CD4-positive, alpha-beta T cell treated with Interleukin-4 for 1 hour (primary cell): ENCODE measurements at regions not wholly inside any gene's neighbourhood (a gene's known extent, or its start where the extent isn't known, plus 50 kb on each side); places are given as distances from the start of the nearest gene placed in this dataset.

ENCODE experiments used
- DNase-seq, 2 donors: peaks; one replicate each; pipeline ENCODE4 v3.0.0-alpha.2; 2020 to 2022

DNA sequence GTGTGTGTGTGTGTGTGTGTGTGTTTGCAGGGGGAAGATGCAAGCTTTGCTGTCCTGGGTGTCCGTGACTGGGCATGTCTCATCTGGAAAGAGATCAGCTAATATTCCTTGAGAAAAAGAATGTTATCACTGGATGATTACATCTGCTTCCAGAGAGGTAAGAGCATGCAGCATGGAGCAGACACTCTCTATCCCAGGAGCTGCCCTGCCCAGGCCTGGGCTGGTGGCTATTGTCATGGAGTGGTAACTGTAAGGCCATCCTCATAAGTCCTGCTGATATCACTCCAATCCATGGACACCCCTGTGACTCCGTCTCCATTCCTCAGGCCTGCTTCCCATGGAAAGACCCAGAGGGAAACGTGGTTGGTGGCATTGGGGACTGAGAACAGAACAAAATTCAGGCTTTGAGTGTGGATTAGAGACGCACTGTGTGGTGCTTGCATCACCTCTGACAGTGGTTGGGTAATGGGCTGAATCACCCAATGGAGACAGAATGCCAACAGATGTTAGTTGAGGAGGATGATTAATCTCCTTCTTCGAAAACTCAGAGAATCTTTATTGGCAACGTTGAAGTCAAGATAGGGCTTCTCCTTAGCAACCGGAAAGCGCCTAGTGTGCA lies 52.0 kb upstream of the KCNIP1 start:
- DNase-seq, result peak in 1 of 2 donors; percentile 58

DNA sequence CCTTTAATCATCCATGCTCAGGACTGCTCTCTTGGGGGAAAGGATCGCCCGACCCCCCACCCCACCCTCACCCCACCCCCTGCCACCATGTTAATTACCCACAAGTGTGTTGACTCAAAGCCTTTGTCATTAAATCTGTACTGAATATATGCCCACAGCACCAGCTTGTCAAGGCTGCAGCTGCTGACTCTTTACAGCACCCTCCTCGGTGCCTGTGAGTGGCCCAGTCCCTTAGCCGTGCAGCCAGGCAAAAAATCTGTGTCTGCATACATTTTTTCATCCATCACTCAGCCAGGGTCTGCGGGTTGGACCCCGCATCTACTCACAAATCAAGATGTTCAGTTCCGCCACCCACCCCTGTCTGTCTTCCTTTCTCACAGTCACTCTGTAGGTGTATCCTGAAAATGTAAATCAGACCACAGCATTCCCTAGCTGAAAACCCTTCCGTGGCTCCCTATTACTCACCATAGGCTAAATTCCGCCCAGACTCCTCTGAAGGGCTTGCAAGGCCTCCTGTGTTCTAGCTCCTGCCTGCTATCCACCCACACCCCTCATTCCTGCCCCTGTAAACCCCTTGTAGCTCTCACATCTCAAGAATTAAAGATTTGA lies 53.7 kb upstream of the KCNIP1 start:
- no peak for DNase-seq

DNA sequence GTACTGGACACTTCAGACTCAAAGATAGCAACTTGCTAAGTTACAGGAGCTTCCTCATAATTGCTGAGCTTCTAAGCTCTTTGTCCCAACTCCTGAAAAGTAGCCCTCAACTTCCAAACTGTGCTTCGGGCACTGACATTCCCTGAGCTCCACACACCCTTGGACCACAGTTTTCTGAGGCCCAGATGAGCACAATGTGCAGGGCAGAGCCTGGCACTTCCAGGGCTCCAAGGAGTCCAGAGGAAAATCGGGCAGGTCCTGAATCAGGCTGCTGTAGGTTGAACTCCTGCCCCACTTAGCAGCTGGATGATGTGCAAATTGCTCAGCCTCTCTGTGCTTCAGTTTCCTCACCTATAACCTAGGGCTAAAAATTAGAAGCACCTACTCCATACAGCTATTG lies 54.6 kb upstream of the KCNIP1 start:
- DNase-seq, result no peak

DNA sequence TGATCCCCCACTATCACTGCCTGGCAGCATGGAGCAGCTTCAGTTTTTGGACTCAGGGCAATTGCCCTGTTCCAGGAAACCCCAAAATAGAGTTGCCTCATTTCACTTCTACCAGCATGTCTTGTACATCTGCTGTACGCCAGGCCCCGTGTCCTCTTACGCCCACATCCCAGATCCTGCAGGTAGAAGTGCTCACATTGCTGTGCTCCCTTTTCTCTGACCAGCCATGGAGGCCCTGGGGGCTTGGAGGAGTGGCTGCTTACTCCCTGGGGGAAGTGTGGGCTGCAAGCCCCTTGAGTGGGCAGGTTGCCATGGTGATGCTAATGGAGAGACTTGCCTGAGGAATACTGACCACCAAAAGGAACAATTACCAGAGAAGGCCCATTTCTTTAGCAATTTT lies 55.6 kb upstream of the KCNIP1 start:
- DNase-seq, result no peak

DNA sequence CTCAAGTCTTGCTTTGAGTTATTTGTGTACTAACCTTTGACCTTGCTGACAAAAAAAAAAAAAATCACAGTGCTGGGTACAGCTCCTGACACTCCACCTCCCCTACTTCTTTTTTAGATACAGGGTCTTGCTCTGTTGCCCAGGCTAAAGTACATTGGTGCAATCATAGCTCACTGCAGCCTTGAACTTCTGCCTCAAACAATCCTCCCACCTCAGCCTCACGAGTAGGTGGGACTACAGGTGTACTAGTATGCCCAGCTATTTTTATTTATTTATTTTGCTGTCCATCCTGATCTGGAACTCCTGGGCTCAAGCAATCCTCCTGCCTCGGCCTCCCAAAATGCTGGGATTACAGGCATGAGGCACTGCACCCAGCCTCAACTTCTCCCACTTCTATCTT lies 57.2 kb upstream of the KCNMB1 start:
- no peak for DNase-seq

DNA sequence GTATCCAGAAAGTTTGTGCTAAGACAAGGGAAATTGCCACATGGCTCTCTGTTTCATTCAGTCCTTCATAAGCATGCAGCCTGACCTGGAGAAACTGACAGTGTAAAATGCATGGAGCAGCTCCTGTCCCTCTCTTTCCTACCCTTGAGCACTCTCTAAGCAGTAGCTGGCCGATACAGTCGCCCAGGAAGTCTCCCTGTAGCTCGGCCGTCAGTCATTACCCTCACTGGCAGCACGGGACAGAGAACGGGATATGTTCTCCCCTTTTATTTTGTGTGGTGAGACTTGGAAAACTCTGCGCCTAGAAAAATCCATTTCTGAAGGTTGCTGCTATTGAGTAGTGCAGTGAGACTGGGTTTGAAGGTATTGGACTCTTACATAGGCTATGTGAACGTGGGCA lies 56.8 kb upstream of the KCNMB1 start:
- DNase-seq, result no peak

DNA sequence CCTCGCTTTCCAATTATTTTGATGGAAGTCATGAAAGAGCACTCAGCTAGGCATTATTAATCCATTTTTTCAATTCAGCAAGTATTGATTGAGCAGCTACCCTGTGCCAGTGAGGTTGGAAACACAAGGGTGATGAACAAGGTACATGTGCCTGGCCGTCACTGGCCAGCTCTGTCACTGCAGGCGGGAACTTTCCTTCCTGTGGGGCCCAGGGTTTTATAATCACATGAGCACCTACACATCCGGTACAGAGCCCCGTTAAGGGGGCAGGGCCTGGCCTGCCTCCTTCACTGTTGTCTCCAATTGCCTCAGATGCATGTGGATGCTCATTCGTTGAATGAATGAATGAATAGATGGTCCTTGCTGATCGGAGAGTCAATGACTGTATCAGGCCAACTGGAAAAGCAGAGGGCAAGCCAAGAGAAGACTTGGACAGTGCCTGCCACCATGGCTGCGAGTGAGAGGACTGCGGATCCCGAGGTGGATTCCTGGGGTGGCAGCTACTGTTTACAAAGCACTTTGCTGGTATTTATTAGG lies 55.9 kb upstream of the KCNMB1 start:
- no peak for DNase-seq

DNA sequence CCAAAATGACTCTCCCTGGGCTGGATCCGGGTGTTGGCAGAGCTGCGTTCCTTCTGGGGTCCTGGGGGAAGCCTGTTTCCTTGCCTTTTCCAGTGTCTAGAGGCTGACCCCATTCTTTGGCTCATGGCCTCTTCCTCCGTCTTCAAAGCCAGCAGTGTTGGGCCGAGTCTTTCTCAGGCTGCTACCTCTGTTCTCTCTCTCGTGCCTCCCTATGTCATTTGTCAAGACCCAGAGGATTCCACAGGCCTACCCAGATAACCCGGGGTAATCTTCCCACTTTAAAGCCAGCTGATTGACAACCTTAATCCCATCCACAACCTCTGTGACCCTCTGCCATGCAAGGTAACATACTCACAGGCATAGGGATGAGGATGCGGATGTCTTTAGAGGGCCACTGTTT lies 55.0 kb upstream of the KCNMB1 start:
- DNase-seq, result no peak

DNA sequence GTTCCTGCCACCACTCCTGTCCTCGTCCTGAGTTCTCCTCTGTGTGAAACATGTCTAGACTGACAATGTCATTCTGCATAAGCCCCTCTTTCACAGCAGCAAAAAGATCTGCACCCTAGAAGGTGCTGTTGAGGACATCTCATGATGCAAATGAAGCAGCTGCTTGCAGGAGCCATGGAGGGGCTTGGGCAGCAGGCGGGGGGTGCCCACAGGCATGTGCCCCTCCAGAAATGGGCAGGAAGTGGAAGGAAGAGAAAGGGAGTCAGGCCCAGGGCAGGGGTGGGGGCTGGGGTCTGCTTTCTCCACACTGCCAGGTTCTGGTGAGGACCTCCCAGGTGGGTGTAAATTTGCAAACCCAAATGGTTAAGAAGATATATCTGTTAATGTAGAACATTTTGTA lies 54.5 kb upstream of the KCNMB1 start:
- no peak for DNase-seq

DNA sequence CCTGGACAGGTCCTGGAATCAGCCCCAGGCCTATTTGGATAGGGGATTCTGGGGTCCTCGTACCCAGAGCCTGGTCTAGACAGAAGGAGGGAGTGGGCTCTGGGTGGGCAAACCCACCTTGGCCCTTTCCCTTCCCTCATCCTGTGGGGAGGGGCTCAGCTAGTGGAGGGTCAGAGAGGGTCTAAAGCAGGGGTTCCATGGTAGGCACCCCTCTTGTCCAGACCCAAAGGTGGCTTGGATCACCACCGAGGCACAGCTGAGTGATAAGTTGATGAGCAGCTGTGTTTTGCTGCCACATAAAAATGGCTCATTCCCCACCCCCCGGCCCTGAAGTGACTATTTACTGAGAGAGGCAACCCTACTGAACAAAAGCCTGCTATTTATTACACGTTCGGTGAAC lies 53.8 kb upstream of the KCNMB1 start:
- DNase-seq, result no peak

DNA sequence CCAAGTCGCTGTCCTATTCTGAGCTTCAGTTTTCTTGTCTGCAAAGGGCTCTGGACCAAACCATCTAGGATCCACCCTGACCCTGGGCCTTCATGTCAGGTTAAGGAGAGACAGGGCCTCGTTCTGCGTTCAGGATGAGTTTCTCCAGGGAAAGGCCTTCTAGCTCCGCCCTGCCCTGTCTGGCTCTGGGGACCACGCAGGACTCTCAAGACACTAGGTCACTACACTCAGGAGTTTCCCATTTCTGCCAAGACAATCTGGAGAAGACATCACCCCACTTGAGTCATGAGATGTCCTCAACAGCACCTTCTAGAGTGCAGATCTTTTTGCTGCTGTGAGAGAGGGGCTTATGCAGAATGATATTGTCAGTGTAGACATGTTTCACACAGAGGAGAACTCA lies 53.2 kb upstream of the KCNMB1 start:
- DNase-seq, result no peak

DNA sequence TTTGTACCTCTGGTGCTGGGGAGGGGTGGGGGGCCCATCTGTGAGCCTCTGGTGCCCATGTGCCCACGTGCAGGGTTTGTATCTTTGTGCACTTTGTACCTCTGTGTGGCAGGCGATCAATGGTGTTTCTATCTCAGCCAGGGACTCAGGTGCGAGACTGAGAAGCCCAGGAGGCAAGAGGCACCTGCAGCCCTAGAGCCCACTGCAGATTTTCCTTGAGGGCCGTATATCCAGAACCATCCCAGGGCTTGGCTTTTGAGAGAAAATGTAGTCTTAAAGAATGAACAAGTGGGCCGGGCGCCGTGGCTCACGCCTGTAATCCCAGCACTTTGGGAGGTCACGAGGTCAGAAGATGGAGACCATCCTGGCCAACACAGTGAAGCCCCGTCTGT lies 52.2 kb upstream of the KCNMB1 start:
- no peak for DNase-seq

DNA sequence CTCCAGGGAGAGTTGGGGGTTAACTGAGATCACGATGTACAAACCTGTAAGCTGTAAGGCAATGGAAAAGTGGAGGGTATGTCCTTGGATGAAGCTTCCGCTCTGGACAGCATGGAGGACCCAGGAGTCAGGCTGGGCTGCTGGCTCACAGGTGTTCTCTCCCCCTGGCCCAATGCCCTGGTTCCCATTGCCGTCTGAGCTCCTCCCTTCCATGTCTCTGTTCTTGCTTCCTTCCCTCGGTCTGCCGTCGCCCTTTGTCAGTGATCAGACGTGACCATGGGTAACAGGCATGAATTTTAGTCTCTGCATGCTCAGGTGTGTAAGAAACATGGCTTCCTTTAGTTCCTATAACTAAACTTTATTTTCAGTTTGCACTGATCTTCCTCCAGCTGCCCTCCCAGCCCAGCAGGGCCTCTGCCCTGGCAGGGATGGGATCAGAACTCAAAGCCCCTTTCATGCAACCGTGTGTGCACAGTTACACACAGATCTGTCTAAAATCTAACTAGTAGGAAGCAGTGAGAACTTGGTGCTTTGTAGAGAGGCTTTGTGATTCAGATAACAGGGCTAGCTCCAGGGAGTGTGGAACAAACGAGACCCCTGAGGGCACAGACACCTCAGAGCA lies 51.7 kb upstream of the KCNMB1 start:
- DNase-seq, result no peak

DNA sequence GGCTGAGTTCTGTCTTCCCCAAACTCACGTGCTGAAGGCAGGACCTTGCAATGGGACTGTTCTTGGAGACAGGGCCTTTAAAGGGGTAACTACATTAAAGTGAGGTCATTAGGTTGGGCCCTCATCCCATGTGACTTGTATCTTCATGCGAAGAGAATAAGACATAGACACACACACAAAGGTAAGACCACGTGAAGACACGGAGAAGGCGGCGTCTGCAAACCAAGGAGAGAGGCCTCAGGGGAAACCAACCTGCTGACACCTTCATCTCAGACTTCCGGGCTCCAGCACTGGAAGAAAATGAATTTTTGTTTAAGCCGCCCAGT lies 50.7 kb upstream of the KCNMB1 start:
- no peak for DNase-seq

DNA sequence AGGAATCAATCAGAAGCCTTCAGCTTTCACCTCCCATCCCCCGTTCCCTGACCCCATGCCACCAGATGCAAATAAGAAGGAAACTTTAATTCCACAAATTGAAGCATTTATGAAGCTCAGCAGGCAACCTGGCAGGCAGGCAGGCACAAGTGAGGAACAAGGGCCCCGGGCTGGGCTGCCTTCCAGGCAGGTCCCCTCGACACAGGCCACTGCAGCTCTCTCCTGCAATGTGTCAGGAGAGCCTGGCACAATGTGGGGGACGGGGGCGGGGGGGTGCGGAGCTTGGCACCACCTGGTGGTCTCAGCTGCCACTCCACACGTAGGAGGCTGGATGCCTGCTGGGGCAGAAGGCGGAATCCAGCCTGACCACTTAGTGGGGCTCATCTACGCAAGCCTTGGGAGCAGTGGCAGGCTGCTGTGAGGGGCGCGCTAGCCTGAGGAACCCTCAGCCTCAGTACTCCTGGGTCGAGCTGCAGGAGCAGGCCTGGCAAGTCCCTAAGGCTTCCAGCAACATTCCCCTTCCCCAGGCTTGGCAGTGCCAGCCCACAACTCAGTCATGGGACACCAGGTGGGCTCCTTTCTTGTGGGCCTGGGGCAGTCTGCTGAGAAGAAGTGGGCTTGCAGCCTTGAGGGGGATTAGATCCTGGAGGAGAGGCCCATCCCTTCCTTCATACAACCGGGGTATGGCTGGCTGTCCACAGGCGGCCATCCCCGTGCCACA lies 50.2 kb upstream of the KCNMB1 start:
- no peak for DNase-seq
